Naive thymus-derived CD8-positive, alpha-beta T cell (primary cell): ENCODE measurements at regions not wholly inside any gene's neighbourhood (a gene's known extent, or its start where the extent isn't known, plus 50 kb on each side); places are given as distances from the start of the nearest gene placed in this dataset.

ENCODE experiments used
- ATAC-seq, 2 donors: fragments of 150-1000 bp; cut with Tn5 transposase in 1 of 2; sonication (Bioruptor Pico), chemical (Tn5 transposase) in 1 of 2; 1 replicate in 1 of 2; 2 replicates in 1 of 2; pipeline ENCODE4 v1.10.0; 2021; ENCODE audit warnings: mild to moderate bottlenecking in 2 of 2, moderate library complexity in 2 of 2
- POLR2A ChIA-PET: fragments of 350-600 bp; sonication (Branson Sonifier 250); formaldehyde crosslinking; loops from one replicate; lab custom pipeline; 2021; ENCODE audit warnings: antibody characterized with exemption; lab: Charles Lee
- DNase-seq, 10 donors: peaks; one replicate each; pipeline versions ENCODE4 v3.0.0 to v3.0.0-alpha.2; 2020 to 2022
- H3K27ac Mint-ChIP-seq, 10 donors: one replicate each; pipeline ENCODE4 v1.8.0; 2020 to 2022; ENCODE audit warnings: mild to moderate bottlenecking in 10 of 10, mixed read lengths in 10 of 10, moderate library complexity in 4 of 10, inconsistent platforms in 1 of 10
- H3K27me3 Mint-ChIP-seq, 5 donors: one replicate each; pipeline ENCODE4 v1.8.0; 2021 to 2022; ENCODE audit warnings: mixed read lengths in 5 of 5
- H3K36me3 Mint-ChIP-seq, 3 donors: one replicate each; pipeline ENCODE4 v1.8.0; 2020 to 2022; ENCODE audit warnings: mixed read lengths in 3 of 3, mild to moderate bottlenecking in 2 of 3, inconsistent platforms in 1 of 3
- H3K4me1 Mint-ChIP-seq, 4 donors: one replicate each; pipeline ENCODE4 v1.8.0; 2021 to 2022; ENCODE audit warnings: mixed read lengths in 4 of 4
- H3K4me3 Mint-ChIP-seq, 10 donors: one replicate each; pipeline ENCODE4 v1.8.0; 2020 to 2022; ENCODE audit warnings: mild to moderate bottlenecking in 10 of 10, mixed read lengths in 10 of 10, moderate library complexity in 6 of 10, inconsistent platforms in 1 of 10
- H3K9me3 Mint-ChIP-seq, 9 donors: one replicate each; pipeline ENCODE4 v1.8.0; 2020 to 2022; ENCODE audit warnings: mixed read lengths in 9 of 9, mild to moderate bottlenecking in 3 of 9, inconsistent platforms in 1 of 9, moderate library complexity in 1 of 9

DNA sequence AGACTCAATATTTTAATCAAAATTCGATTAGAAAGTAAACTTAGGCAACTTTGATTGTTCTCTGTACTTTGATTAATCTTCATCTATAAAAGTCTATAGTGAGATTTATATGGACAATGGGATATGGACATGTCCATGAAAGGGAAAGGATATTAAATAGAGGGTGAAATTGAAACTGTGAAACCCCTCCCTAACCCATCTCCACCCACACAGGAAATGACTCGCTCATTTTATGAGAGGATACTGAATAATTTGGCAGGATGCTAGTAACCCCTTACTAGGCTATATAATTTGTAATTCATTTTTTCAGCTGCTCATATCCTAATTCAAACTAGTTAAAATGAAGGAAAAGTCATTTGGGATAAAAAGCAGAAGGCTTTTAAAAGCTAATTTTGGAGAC lies 328.0 kb upstream of the ATP2B1 start:
- ATAC-seq (peak in 1 of 2 donors; percentile 42), DNase-seq (no peak)
- Mint-ChIP-seq H3K36me3 (no peaks in the 10 kb centered on the region), H3K27ac (no peak overlapping the region), H3K9me3 (peaks cover 0 to 9% (median 0%) of the 10 kb centered on the region in 9 donors), H3K4me3 (no peak overlapping the region), H3K27me3 (peaks cover 0 to 2% (median 0%) of the 10 kb centered on the region in 5 donors), H3K4me1 (peaks cover 0 to 12% (median 4%) of the 10 kb centered on the region in 4 donors)
- POLR2A ChIA-PET, result no interaction called here

GRCh38 chr12:90030726-90031125 lies 322.1 kb upstream of the ATP2B1 start:
- no peaks in the 10 kb centered on the region for H3K36me3 Mint-ChIP-seq
- H3K4me3 Mint-ChIP-seq, result no peak overlapping the region
- no peak for ATAC-seq
- no peak overlapping the region for H3K27ac Mint-ChIP-seq
- peaks cover 0 to 2% (median 0%) of the 10 kb centered on the region in 5 donors for H3K27me3 Mint-ChIP-seq
- peaks cover 3 to 11% (median 9%) of the 10 kb centered on the region in 4 donors for H3K4me1 Mint-ChIP-seq
- POLR2A ChIA-PET, result no interaction called here
- H3K9me3 Mint-ChIP-seq, result peaks cover 0 to 2% (median 0%) of the 10 kb centered on the region in 9 donors
- DNase-seq, result no peak

DNA sequence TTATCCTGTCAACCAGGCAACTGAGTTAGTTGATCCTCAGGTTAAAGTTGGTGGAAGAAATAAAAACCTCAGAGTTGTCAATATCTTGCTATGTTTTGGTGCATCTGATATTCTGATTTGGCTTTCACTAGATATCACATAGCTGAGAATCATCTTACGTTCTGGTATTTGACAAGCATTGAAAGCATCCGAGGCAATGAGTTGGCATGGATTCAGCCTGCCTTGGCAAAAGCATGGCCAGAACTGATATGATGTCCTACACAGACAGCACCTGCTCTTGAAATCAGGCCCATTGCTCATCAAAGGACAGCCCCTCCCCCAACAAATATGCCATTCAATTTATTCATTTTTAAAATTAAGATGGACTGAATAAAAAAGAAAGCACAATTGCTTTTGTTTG lies 320.7 kb upstream of the ATP2B1 start:
- ATAC-seq (no peak), DNase-seq (no peak)
- Mint-ChIP-seq H3K4me1 (peaks cover 3 to 11% (median 9%) of the 10 kb centered on the region in 4 donors), H3K27ac (no peak overlapping the region), H3K4me3 (no peak overlapping the region), H3K27me3 (peaks cover 0 to 2% (median 1%) of the 10 kb centered on the region in 5 donors), H3K9me3 (no peaks in the 10 kb centered on the region), H3K36me3 (no peaks in the 10 kb centered on the region)
- POLR2A ChIA-PET, result no interaction called here

GRCh38 chr12:90028635-90029051 lies 320.0 kb upstream of the ATP2B1 start:
- DNase-seq (no peak), ATAC-seq (no peak)
- H3K4me3 Mint-ChIP-seq, result no peak overlapping the region
- H3K9me3 Mint-ChIP-seq, result no peaks in the 10 kb centered on the region
- peaks cover 0 to 2% (median 2%) of the 10 kb centered on the region in 5 donors for H3K27me3 Mint-ChIP-seq
- no peaks in the 10 kb centered on the region for H3K36me3 Mint-ChIP-seq
- POLR2A ChIA-PET, result no interaction called here
- H3K27ac Mint-ChIP-seq, result no peak overlapping the region
- H3K4me1 Mint-ChIP-seq, result peaks cover 3 to 11% (median 9%) of the 10 kb centered on the region in 4 donors

DNA sequence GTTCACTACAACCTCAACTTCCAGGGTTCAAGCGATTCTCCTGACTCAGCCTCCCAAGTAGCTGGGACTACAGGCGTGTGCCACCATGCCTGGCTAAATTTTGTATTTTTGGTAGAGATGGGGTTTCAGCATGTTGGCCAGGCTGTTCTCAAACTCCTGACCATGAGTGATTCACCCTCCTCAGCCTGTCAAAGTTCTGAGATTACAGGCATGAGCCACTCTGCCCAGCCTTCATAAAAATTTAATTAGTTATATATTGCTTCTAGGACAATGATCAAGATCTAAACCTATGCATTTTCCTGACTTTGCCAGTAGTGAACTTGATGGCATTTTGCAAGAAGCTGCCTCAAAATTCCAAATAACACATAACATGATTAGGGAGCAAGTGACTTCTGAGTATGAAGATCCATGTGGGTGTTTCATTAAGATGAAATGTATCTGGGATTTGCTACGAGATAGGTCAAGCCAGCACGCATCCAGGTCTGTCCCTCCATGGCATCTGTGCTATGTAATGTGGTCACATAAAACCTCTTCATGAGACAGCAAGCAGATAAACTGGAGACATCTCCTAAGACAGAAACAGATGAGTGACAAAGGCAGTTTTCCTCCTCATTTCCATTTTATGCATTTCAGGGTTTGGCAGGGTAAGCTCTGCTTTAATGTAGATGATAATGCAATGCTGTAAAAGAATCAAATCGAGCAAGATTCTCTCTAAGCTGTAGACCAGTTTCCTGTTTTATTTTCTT lies 319.4 kb upstream of the ATP2B1 start:
- H3K4me1 Mint-ChIP-seq, result peaks cover 3 to 11% (median 9%) of the 10 kb centered on the region in 4 donors
- POLR2A ChIA-PET, result no interaction called here
- DNase-seq (no peak), ATAC-seq (no peak)
- no peaks in the 10 kb centered on the region for H3K36me3 Mint-ChIP-seq
- no peak overlapping the region for H3K4me3 Mint-ChIP-seq
- no peak overlapping the region for H3K27ac Mint-ChIP-seq
- H3K27me3 Mint-ChIP-seq, result peaks cover 0 to 2% (median 2%) of the 10 kb centered on the region in 5 donors
- H3K9me3 Mint-ChIP-seq, result no peaks in the 10 kb centered on the region

GRCh38 chr12:90027041-90027440 lies 318.4 kb upstream of the ATP2B1 start:
- H3K9me3 Mint-ChIP-seq, result no peaks in the 10 kb centered on the region
- no peaks in the 10 kb centered on the region for H3K36me3 Mint-ChIP-seq
- POLR2A ChIA-PET, result no interaction called here
- H3K27ac Mint-ChIP-seq, result no peak overlapping the region
- peaks cover 0 to 2% (median 0%) of the 10 kb centered on the region in 5 donors for H3K27me3 Mint-ChIP-seq
- H3K4me3 Mint-ChIP-seq, result no peak overlapping the region
- peaks cover 3 to 11% (median 9%) of the 10 kb centered on the region in 4 donors for H3K4me1 Mint-ChIP-seq
- DNase-seq (no peak), ATAC-seq (no peak)

DNA sequence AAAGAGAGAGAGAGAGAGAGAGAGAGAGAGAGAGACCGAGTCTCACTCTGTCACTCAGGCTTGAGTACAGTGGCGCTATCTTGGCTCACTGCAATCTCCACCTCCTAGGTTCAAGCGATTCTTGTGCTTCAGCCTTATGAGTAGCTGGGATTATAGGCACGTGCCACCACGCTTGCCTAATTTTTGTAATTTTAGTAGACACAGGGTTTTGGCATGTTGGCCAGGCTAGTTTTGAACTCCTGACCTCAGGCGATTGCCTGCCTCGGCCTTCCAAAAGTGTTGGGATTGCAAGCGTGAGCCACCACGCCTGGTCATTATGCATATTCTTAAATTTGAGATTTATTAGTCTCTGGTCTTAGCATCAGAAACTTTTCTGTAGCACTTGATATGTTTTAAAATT lies 317.9 kb upstream of the ATP2B1 start:
- H3K4me3 Mint-ChIP-seq, result no peak overlapping the region
- POLR2A ChIA-PET, result no interaction called here

DNA sequence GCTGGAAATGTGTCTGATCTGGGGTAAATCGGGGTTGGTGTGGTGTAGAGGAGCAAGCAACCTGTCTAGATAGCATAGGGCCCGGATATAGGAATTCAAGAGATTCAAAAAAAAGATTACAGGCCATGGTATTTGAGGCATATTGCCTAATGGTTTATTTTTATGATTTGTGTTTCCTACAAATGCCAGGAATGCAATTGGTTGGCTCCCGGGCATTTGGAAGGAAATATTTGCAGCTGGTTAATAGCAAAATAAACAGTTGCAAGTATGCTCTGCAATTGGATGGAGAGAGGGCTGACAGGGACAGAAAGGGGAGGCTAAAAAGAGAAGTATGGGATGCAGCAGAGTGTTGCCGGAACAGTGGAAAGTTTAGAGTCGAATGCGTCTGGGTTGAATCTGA lies 315.6 kb upstream of the ATP2B1 start:
- Mint-ChIP-seq H3K4me1 (peaks cover 3 to 11% (median 9%) of the 10 kb centered on the region in 4 donors), H3K36me3 (no peaks in the 10 kb centered on the region), H3K9me3 (no peaks in the 10 kb centered on the region), H3K4me3 (no peak overlapping the region), H3K27ac (no peak overlapping the region), H3K27me3 (peaks cover 0 to 2% (median 0%) of the 10 kb centered on the region in 5 donors)
- POLR2A ChIA-PET, result no interaction called here
- DNase-seq (no peak), ATAC-seq (no peak)

More for the DNA sequence above, 317.9 kb upstream of the ATP2B1 start:
- H3K27ac Mint-ChIP-seq, result no peak overlapping the region
- H3K4me1 Mint-ChIP-seq, result peaks cover 3 to 11% (median 9%) of the 10 kb centered on the region in 4 donors
- ATAC-seq (no peak), DNase-seq (no peak)
- H3K36me3 Mint-ChIP-seq, result no peaks in the 10 kb centered on the region
- peaks cover 0 to 2% (median 0%) of the 10 kb centered on the region in 5 donors for H3K27me3 Mint-ChIP-seq
- no peaks in the 10 kb centered on the region for H3K9me3 Mint-ChIP-seq

GRCh38 chr12:90023207-90023900 lies 314.7 kb upstream of the ATP2B1 start:
- POLR2A ChIA-PET, result no interaction called here
- peak overlapping the region in 1 of 10 donors; percentile 48 for H3K27ac Mint-ChIP-seq
- no peaks in the 10 kb centered on the region for H3K36me3 Mint-ChIP-seq

DNA sequence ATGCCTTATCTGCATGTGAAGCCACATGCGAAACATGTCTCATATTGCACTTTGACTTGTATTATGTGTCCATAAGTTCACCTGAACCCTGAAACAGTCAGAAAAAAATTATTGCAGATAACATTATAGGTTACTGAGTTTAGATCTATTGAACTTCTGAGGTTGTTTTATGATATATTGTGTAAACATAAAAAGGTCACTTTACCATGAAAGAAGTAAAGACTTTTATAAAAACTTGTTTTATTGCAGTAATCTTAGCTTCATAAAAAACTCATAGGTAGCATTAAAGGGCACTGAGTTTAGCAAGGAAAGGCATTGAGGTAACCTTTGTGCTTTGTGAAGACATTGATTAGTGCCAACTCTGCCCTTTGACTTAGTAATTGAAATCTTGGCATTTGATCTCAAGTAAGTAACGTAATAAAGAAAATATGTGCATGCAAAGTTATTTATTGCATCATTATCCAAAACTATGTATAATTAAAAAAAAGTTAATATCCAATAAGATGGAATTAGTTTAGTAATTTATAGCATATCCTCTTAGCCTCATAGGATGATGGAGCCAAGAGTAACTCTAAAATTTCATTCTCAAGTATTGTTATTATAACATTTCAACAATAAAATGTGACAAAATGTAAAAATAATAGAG lies 313.3 kb upstream of the ATP2B1 start:
- peaks cover 0 to 4% (median 0%) of the 10 kb centered on the region in 5 donors for H3K27me3 Mint-ChIP-seq
- POLR2A ChIA-PET, result no interaction called here
- DNase-seq, result no peak
- ATAC-seq, result no peak
- no peak overlapping the region for H3K4me3 Mint-ChIP-seq
- no peaks in the 10 kb centered on the region for H3K36me3 Mint-ChIP-seq
- no peaks in the 10 kb centered on the region for H3K9me3 Mint-ChIP-seq
- H3K27ac Mint-ChIP-seq, result no peak overlapping the region
- H3K4me1 Mint-ChIP-seq, result no peaks in the 10 kb centered on the region

More at GRCh38 chr12:90023207-90023900, 314.7 kb upstream of the ATP2B1 start:
- no peaks in the 10 kb centered on the region for H3K9me3 Mint-ChIP-seq
- no peak for DNase-seq
- H3K4me1 Mint-ChIP-seq, result peaks cover 3 to 4% (median 4%) of the 10 kb centered on the region in 4 donors
- no peak overlapping the region for H3K4me3 Mint-ChIP-seq
- peaks cover 0 to 4% (median 0%) of the 10 kb centered on the region in 5 donors for H3K27me3 Mint-ChIP-seq
- ATAC-seq, result no peak

- H3K4me3 Mint-ChIP-seq, result no peak overlapping the region
- DNase-seq, result no peak
- no peaks in the 10 kb centered on the region for H3K36me3 Mint-ChIP-seq
- H3K27me3 Mint-ChIP-seq, result peaks cover 0 to 4% (median 0%) of the 10 kb centered on the region in 5 donors
- H3K4me1 Mint-ChIP-seq, result no peaks in the 10 kb centered on the region
- POLR2A ChIA-PET, result no interaction called here
- H3K27ac Mint-ChIP-seq, result no peak overlapping the region
- no peak for ATAC-seq
- H3K9me3 Mint-ChIP-seq, result no peaks in the 10 kb centered on the region
These were observed 312.2 kb upstream of the ATP2B1 start for GRCh38 chr12:90020881-90021280.

DNA sequence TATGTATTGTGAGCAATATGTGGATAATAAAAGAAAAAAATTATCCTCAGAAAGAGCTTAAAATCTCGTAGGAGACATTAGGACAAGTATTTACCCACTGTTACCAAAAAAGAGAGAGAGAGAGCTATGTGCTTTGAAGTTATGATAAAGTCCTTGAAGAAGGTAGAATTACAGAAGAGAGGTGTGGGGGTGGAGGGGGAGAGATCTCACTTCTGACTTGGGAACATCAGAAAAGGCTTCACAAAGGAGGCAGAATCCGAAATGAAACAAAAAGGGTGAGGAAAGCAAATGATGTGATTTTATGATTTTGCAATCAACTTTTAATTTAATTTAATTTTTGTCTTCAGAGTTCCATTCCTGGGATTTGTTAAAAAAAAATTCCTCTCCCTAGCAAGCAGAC lies 311.8 kb upstream of the ATP2B1 start:
- H3K27ac Mint-ChIP-seq, result no peak overlapping the region
- POLR2A ChIA-PET, result no interaction called here
- ATAC-seq (no peak), DNase-seq (no peak)
- no peaks in the 10 kb centered on the region for H3K36me3 Mint-ChIP-seq
- peaks cover 0 to 4% (median 0%) of the 10 kb centered on the region in 5 donors for H3K27me3 Mint-ChIP-seq
- no peaks in the 10 kb centered on the region for H3K4me1 Mint-ChIP-seq
- no peaks in the 10 kb centered on the region for H3K9me3 Mint-ChIP-seq
- no peak overlapping the region for H3K4me3 Mint-ChIP-seq

DNA sequence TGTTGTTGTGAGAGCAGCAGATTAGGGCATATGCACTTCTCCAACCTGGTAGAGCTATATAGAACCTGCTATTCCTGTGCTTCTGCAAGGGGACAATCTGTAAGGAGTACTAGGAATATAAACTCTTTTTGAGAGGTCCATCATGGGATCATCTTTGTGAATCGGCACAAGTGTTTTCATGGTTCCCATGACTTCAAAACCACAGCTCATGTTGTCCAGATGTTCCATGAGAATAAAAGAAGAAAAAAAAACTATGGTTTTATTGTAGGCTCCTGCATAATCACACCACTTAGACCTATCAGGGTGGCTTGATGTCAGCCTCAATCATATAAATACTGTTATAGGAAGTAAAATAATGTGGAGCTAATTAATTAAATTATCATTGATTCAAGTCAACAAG lies 311.4 kb upstream of the ATP2B1 start:
- no peaks in the 10 kb centered on the region for H3K36me3 Mint-ChIP-seq
- no peaks in the 10 kb centered on the region for H3K4me1 Mint-ChIP-seq
- no peak overlapping the region for H3K27ac Mint-ChIP-seq
- no peak for ATAC-seq
- H3K9me3 Mint-ChIP-seq, result no peaks in the 10 kb centered on the region
- POLR2A ChIA-PET, result no interaction called here
- H3K27me3 Mint-ChIP-seq, result peaks cover 0 to 4% (median 0%) of the 10 kb centered on the region in 5 donors
- no peak overlapping the region for H3K4me3 Mint-ChIP-seq
- no peak for DNase-seq
